BE2C (cell line): ENCODE measurements at regions not wholly inside any gene's neighbourhood (a gene's known extent, or its start where the extent isn't known, plus 50 kb on each side); places are given as distances from the start of the nearest gene placed in this dataset.
"Not testable (repeated sequence)": the region's sequence is repeated elsewhere in the genome, so short reads cannot be mapped to it uniquely, and the experiment has no call there.

Experiments
- DNase-seq: peaks from one replicate; pipeline ENCODE4 v3.0.0-alpha.2; 2020
- H3K27me3 ChIP-seq: fragments of 250-450 bp; sonication (Bioruptor Pico); 2 replicates; pipeline ENCODE4 v1.5.1; 2020; ENCODE audit warnings: mild to moderate bottlenecking
- H3K36me3 ChIP-seq: fragments of 250-450 bp; sonication (Bioruptor Pico); 2 replicates; pipeline ENCODE4 v1.5.1; 2020; ENCODE audit warnings: mild to moderate bottlenecking
- H3K4me1 ChIP-seq: fragments of 250-450 bp; sonication (Bioruptor Pico); 2 replicates; pipeline ENCODE4 v1.5.1; 2020
- H3K4me3 ChIP-seq: 2 replicates; pipeline ENCODE4 v1.5.1; 2011; ENCODE audit warnings: low read depth, low read length
- H3K9me3 ChIP-seq: fragments of 250-450 bp; sonication (Bioruptor Pico); 2 replicates; pipeline ENCODE4 v1.5.1; 2020
- TF ChIP-seq, protein P1 (sequence below): IDR thresholded peaks from 2 replicates; pipeline ENCODE4 v1.5.1; 2012; ENCODE audit warnings: mild to moderate bottlenecking, low read depth, low read length

- no peaks in the 10 kb centered on the region for H3K4me1 ChIP-seq
These were observed 1146.6 kb downstream of the RPIA start for GRCh38 chr2:89837962-89838625.

GRCh38 chr2:89840175-89840574 is 1148.7 kb downstream of the RPIA start:
- TF ChIP-seq, protein P1, sequence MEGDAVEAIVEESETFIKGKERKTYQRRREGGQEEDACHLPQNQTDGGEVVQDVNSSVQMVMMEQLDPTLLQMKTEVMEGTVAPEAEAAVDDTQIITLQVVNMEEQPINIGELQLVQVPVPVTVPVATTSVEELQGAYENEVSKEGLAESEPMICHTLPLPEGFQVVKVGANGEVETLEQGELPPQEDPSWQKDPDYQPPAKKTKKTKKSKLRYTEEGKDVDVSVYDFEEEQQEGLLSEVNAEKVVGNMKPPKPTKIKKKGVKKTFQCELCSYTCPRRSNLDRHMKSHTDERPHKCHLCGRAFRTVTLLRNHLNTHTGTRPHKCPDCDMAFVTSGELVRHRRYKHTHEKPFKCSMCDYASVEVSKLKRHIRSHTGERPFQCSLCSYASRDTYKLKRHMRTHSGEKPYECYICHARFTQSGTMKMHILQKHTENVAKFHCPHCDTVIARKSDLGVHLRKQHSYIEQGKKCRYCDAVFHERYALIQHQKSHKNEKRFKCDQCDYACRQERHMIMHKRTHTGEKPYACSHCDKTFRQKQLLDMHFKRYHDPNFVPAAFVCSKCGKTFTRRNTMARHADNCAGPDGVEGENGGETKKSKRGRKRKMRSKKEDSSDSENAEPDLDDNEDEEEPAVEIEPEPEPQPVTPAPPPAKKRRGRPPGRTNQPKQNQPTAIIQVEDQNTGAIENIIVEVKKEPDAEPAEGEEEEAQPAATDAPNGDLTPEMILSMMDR = 0 out of 2 replicates have a peak, but pooled peaks have one; percentile 4
- H3K27me3 ChIP-seq, DNase-seq, H3K4me1 ChIP-seq, H3K36me3 ChIP-seq, H3K9me3 ChIP-seq, H3K4me3 ChIP-seq: not testable (repeated sequence)

More at GRCh38 chr2:89837962-89838625, 1146.6 kb downstream of the RPIA start:
- Histone ChIP-seq H3K36me3 (no peaks in the 10 kb centered on the region), H3K9me3 (no peaks in the 10 kb centered on the region; the same call in 1 of the 2 replicates), H3K4me3 (no peak overlapping the region), H3K27me3 (no peaks in the 10 kb centered on the region)
- TF ChIP-seq, protein P1 = no peak
- DNase-seq = no peak

GRCh38 chr2:89840781-89841475 is 1149.5 kb downstream of the RPIA start:
- not testable (repeated sequence) for H3K4me3 ChIP-seq, DNase-seq, H3K4me1 ChIP-seq, H3K9me3 ChIP-seq, H3K27me3 ChIP-seq, H3K36me3 ChIP-seq

GRCh38 chr2:89841476-89841840 is 1150.0 kb downstream of the RPIA start:
- no peak for DNase-seq
- no peaks in the 10 kb centered on the region for H3K36me3 ChIP-seq
- TF ChIP-seq, protein P1 = no peak
- no peaks in the 10 kb centered on the region for H3K4me1 ChIP-seq
- no peak overlapping the region for H3K4me3 ChIP-seq
- H3K9me3 ChIP-seq = no peaks in the 10 kb centered on the region
- peaks cover 3% of the 10 kb centered on the region; the same call in 1 of the 2 replicates for H3K27me3 ChIP-seq

- TF ChIP-seq, protein P1 = no peak
- no peaks in the 10 kb centered on the region for H3K9me3 ChIP-seq
- H3K27me3 ChIP-seq = peaks cover 3% of the 10 kb centered on the region; the same call in 1 of the 2 replicates
- DNase-seq = no peak
- no peaks in the 10 kb centered on the region for H3K36me3 ChIP-seq
- no peak overlapping the region for H3K4me3 ChIP-seq
- no peaks in the 10 kb centered on the region for H3K4me1 ChIP-seq
These were observed 1150.9 kb downstream of the RPIA start for GRCh38 chr2:89842180-89842908.

DNA sequence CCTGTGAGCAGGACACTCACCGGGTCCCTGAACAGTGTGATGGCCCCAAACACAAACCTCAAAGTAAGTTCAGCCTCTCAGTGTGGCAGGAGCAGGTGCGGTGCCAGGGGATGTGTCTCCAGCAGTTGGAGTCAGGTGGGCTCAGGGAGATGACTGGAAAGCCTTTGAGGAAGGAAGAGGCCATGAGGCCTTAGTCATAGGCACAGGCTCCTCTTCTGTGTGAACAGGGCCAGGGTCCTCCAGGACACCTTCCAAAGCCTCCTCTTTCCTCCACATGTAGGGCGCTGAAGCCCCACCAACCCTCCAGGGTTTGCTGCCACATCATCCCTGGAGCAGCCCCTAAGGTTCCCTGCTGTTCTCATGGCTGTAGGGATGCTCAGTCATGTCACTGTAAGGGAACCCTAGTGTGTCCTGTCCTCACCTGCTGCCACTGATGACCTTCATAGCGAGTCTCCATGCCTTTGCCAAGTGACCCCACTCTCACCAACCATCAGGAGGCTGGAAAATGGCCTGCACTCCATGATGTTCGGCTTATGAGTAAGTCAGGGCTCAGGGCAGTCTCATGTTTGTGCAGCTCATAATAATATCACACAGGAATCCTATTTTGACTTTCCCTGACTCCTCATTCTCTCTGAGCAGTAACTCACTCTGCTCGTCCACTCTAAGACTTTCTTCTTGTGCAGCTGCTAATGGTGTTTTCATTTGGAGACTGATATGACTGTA is 1152.9 kb downstream of the RPIA start:
- H3K9me3 ChIP-seq = no peaks in the 10 kb centered on the region
- H3K4me1 ChIP-seq = no peaks in the 10 kb centered on the region
- peaks cover 11% of the 10 kb centered on the region for H3K27me3 ChIP-seq
- H3K36me3 ChIP-seq = no peaks in the 10 kb centered on the region
- TF ChIP-seq, protein P1 = no peak
- no peak for DNase-seq
- no peak overlapping the region for H3K4me3 ChIP-seq
